ENCODE measurements at regions not wholly inside any gene's neighbourhood (a gene's known extent, or its start where the extent isn't known, plus 50 kb on each side); places are given as distances from the start of the nearest gene placed in this dataset.

DNA sequence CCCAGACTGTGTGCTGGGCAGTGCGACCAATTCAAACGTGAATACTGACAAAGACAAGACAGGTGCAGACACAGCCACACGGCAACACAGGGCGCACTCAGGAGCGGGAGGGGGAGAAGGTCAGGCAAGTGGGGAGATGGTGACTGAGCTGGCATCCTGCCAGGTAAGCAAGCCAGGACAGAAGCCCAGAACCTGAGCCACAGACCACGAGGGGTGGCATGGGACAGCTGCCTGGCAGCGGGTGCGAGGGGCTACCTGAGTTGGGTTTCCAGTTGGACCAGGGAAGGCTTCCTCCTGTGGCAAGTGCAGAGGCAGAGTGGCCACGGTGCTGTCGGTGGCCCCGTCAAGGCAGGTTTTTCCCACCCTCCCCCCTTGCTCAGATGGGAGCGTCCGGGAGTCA is 215.2 kb upstream of the ARID1B start:
- CTCF ChIA-PET, result no interaction called here
- FAIRE-seq, result no peak

DNA sequence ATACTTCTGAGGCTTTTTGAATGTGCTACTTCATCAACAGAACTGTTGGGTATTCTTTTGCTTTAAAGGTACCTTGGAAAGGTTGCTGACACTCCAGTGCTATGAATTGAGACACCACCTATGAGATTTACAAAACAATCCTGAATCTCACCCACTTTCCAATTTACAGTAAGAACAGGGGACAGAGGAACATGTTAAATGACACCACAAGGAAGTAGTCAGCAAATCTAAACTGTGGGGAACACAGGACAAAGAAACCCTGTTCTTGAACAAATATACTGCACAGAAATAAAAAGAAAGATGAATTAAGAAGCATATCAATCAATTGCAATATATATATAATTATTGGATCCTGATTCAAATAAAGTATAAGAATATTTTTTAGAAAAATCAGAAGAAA is 216.7 kb upstream of the ARID1B start:
- Histone ChIP-seq H3K4me3 (no peak overlapping the region), H3K27ac (no peak overlapping the region), H3K4me1 (no peaks in the 10 kb centered on the region), H3K9me3 (peaks cover 5% of the 10 kb centered on the region; the same call in 2 of the 3 replicates), H3K4me2 (no peak overlapping the region)
- ATAC-seq (no peak), DNase-seq (ENCODE audit: low read depth in 1 of 2, low spot score in 1 of 2) (peak in 1 of 2 experiments; percentile 6), FAIRE-seq (no peak)
- ChIA-PET CTCF (no interaction called here), POLR2A (no interaction called here)
- TF ChIP-seq JUN (IDR thresholded peaks at IDR 0.05) (no peak), RAD21 (conservative IDR thresholded peaks at IDR 0.05 in 1 of 2, IDR thresholded peaks at IDR 0.05 in 1 of 2) (no peak), GATA3 (IDR thresholded peaks at IDR 0.05; ENCODE audit: borderline replicate concordance) (no peak), FOSL2 (IDR thresholded peaks at IDR 0.05) (no peak), FOSL2 (CRISPR knock-in tag; IDR thresholded peaks at IDR 0.05) (no peak), CHD2 (IDR thresholded peaks at IDR 0.05; ENCODE audit: low read length, partially characterized antibody) (no peak), CBX8 (IDR thresholded peaks at IDR 0.05) (no peak), NFE2L2 (conservative IDR thresholded peaks at IDR 0.05; ENCODE audit: low read length) (no peak)
- TF ChIP-seq, protein P1, sequence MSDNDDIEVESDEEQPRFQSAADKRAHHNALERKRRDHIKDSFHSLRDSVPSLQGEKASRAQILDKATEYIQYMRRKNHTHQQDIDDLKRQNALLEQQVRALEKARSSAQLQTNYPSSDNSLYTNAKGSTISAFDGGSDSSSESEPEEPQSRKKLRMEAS (IDR thresholded peaks at IDR 0.05), result no peak
- TF ChIP-seq, protein P2, sequence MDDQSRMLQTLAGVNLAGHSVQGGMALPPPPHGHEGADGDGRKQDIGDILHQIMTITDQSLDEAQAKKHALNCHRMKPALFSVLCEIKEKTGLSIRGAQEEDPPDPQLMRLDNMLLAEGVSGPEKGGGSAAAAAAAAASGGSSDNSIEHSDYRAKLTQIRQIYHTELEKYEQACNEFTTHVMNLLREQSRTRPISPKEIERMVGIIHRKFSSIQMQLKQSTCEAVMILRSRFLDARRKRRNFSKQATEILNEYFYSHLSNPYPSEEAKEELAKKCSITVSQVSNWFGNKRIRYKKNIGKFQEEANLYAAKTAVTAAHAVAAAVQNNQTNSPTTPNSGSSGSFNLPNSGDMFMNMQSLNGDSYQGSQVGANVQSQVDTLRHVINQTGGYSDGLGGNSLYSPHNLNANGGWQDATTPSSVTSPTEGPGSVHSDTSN (IDR thresholded peaks at IDR 0.05), result no peak

More for the DNA sequence above, 215.2 kb upstream of the ARID1B start:
- DNase-seq (ENCODE audit: low read depth in 1 of 2, low spot score in 1 of 2) (no peak), ATAC-seq (no peak)
- WGBS (ENCODE audit: missing lambda C conversion rate), result 81% methylated on average over 6 of the region's 13 CpGs
- peaks cover 5% of the 10 kb centered on the region; the same call in 2 of the 3 replicates for H3K9me3 ChIP-seq
- H3K4me3 ChIP-seq, result no peak overlapping the region
- POLR2A ChIA-PET, result no interaction called here
- H3K27ac ChIP-seq, result no peak overlapping the region
- no peak for TF ChIP-seq HDAC2 (IDR thresholded peaks at IDR 0.05)
- no peak overlapping the region for H3K4me2 ChIP-seq
- no peaks in the 10 kb centered on the region for H3K4me1 ChIP-seq

DNA sequence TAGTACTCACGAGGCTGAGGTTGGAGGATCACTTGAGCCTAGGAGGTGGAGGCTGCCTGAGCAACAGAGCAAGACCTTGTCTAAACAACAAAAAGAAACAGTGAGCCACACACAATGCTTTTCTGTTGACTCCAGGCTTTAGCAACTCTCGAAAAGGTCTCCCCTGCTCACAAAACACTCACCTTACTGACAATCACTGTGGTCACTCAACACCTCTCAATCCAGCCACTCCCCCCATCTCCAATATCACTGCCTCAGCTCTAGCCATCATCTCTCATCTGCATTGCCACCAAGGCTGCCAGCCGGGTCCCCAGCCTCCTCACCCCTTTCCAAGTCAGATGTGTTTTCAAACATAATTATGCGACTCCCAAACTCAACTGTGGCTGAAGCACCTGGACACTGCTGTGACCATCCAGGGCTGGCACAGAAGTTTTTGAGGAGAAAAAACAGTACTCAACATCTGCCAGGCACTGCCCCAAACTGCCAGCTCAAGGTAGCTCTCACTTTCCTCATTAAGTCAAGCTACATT is 218.0 kb upstream of the ARID1B start:
- ATAC-seq (no peak), FAIRE-seq (no peak), DNase-seq (ENCODE audit: low read depth in 1 of 2, low spot score in 1 of 2) (no peak)
- H3K27ac ChIP-seq, result no peak overlapping the region
- peaks cover 5% of the 10 kb centered on the region; the same call in 2 of the 3 replicates for H3K9me3 ChIP-seq
- POLR2A ChIA-PET, result no interaction called here
- CTCF ChIA-PET, result no interaction called here
- no peaks in the 10 kb centered on the region for H3K4me1 ChIP-seq
- no peak for TF ChIP-seq ZNF302 (CRISPR knock-in tag; IDR thresholded peaks at IDR 0.05)
- H3K4me3 ChIP-seq, result no peak overlapping the region
- no peak overlapping the region for H3K4me2 ChIP-seq
- 11% methylated on average over 4 of the region's 4 CpGs for WGBS (ENCODE audit: missing lambda C conversion rate)

DNA sequence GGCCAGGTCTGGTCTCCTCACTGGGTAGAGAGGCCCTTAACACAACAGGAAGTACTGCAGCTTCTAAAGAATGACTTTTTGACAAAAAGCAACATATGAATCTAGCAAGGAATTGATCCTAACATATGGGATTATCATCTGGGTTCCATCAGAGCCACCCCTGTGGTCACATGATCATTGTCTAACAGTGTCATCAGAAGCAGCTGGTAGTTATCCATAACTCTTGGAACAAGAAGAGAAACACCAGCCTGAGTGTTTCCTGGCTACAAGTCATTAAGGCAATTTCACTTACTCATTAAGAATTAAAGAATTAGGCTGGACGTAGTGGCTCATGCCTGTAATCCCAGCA is 219.3 kb upstream of the ARID1B start:
- CTCF ChIA-PET, result no interaction called here
- no peak for FAIRE-seq

More for the DNA sequence above, 219.3 kb upstream of the ARID1B start:
- H3K9me3 ChIP-seq, result peaks cover 5% of the 10 kb centered on the region; the same call in 2 of the 3 replicates
- no peak overlapping the region for H3K4me2 ChIP-seq
- POLR2A ChIA-PET, result no interaction called here
- H3K4me1 ChIP-seq, result no peaks in the 10 kb centered on the region
- DNase-seq (ENCODE audit: low read depth in 1 of 2, low spot score in 1 of 2) (no peak), ATAC-seq (no peak)
- H3K4me3 ChIP-seq, result no peak overlapping the region
- H3K27ac ChIP-seq, result no peak overlapping the region
- 58% methylated on average over 1 of the region's 1 CpG for WGBS (ENCODE audit: missing lambda C conversion rate)
- TF ChIP-seq CBX2 (IDR thresholded peaks at IDR 0.05; ENCODE audit: borderline replicate concordance, low read depth) (no peak), CEBPB (IDR thresholded peaks at IDR 0.05) (no peak), POLR2AphosphoS2 (conservative IDR thresholded peaks at IDR 0.05; ENCODE audit: low read length) (no peak), FOSB (CRISPR knock-in tag; IDR thresholded peaks at IDR 0.05) (no peak), MAFK (IDR thresholded peaks at IDR 0.05; ENCODE audit: partially characterized antibody) (no peak), ZSCAN20 (CRISPR knock-in tag; IDR thresholded peaks at IDR 0.05) (no peak), ZC3H11A (IDR thresholded peaks at IDR 0.05) (no peak), CHD4 (IDR thresholded peaks at IDR 0.05; ENCODE audit: borderline replicate concordance) (no peak), CBX8 (IDR thresholded peaks at IDR 0.05) (no peak), EHF (CRISPR knock-in tag; IDR thresholded peaks at IDR 0.05) (no peak), FOSL2 (IDR thresholded peaks at IDR 0.05) (no peak), FOSL2 (CRISPR knock-in tag; IDR thresholded peaks at IDR 0.05) (no peak), GATA3 (IDR thresholded peaks at IDR 0.05; ENCODE audit: borderline replicate concordance) (no peak), POLR2A (IDR thresholded peaks at IDR 0.05; ENCODE audit: low read length) (no peak), RAD21 (conservative IDR thresholded peaks at IDR 0.05 in 1 of 2, IDR thresholded peaks at IDR 0.05 in 1 of 2) (no peak), KDM1A (IDR thresholded peaks at IDR 0.05; ENCODE audit: low read depth) (no peak)
- TF ChIP-seq, protein P3, sequence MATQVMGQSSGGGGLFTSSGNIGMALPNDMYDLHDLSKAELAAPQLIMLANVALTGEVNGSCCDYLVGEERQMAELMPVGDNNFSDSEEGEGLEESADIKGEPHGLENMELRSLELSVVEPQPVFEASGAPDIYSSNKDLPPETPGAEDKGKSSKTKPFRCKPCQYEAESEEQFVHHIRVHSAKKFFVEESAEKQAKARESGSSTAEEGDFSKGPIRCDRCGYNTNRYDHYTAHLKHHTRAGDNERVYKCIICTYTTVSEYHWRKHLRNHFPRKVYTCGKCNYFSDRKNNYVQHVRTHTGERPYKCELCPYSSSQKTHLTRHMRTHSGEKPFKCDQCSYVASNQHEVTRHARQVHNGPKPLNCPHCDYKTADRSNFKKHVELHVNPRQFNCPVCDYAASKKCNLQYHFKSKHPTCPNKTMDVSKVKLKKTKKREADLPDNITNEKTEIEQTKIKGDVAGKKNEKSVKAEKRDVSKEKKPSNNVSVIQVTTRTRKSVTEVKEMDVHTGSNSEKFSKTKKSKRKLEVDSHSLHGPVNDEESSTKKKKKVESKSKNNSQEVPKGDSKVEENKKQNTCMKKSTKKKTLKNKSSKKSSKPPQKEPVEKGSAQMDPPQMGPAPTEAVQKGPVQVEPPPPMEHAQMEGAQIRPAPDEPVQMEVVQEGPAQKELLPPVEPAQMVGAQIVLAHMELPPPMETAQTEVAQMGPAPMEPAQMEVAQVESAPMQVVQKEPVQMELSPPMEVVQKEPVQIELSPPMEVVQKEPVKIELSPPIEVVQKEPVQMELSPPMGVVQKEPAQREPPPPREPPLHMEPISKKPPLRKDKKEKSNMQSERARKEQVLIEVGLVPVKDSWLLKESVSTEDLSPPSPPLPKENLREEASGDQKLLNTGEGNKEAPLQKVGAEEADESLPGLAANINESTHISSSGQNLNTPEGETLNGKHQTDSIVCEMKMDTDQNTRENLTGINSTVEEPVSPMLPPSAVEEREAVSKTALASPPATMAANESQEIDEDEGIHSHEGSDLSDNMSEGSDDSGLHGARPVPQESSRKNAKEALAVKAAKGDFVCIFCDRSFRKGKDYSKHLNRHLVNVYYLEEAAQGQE (IDR thresholded peaks at IDR 0.05), result no peak

Measured in A549 (cell line).